ENCODE measurements at regions not wholly inside any gene's neighbourhood (a gene's known extent, or its start where the extent isn't known, plus 50 kb on each side); places are given as distances from the start of the nearest gene placed in this dataset.

DNA sequence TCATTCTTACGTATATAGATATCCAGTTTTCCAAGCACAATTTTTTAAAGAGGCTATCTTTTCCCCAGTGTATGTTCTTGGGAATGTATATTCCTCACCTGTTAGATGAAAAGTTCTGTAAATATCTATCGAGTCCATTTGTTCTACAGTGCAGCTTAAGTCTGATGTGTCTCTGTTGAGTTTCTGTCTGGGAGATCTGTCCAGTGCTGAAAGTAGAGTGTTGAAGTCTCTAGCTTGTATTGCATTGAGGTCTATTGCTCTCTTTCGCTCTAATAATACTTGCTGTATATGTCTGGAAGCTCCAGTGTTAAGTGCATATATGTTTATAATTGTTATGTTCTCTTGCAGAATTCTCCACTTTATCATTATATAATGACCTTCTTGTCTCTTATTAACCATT, 373.1 kb downstream of the PPARGC1A start:
- TF ChIP-seq, protein P1, sequence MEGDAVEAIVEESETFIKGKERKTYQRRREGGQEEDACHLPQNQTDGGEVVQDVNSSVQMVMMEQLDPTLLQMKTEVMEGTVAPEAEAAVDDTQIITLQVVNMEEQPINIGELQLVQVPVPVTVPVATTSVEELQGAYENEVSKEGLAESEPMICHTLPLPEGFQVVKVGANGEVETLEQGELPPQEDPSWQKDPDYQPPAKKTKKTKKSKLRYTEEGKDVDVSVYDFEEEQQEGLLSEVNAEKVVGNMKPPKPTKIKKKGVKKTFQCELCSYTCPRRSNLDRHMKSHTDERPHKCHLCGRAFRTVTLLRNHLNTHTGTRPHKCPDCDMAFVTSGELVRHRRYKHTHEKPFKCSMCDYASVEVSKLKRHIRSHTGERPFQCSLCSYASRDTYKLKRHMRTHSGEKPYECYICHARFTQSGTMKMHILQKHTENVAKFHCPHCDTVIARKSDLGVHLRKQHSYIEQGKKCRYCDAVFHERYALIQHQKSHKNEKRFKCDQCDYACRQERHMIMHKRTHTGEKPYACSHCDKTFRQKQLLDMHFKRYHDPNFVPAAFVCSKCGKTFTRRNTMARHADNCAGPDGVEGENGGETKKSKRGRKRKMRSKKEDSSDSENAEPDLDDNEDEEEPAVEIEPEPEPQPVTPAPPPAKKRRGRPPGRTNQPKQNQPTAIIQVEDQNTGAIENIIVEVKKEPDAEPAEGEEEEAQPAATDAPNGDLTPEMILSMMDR (IDR thresholded peaks at IDR 0.05): no peak
- TF ChIP-seq POLR2A (IDR thresholded peaks at IDR 0.05): no peak
